GM12878 (cell line): ENCODE measurements at regions not wholly inside any gene's neighbourhood (a gene's known extent, or its start where the extent isn't known, plus 50 kb on each side); places are given as distances from the start of the nearest gene placed in this dataset.

Experiments used
- BACH1 ChIP-seq: fragments of 450-650 bp; IDR thresholded peaks from 2 replicates; pipeline ENCODE4 v1.6.1; 2017; ENCODE audit warnings: mild to moderate bottlenecking, borderline replicate concordance
- BMI1 ChIP-seq: fragments of 450-650 bp; IDR thresholded peaks from 2 replicates; pipeline ENCODE4 v1.6.1; 2016; ENCODE audit warnings: mild to moderate bottlenecking, moderate library complexity, borderline replicate concordance
- SIX5 ChIP-seq: IDR thresholded peaks from 2 replicates; pipeline ENCODE4 v1.6.1; 2011; ENCODE audit warnings: mild to moderate bottlenecking, low read depth, low read length, moderate library complexity; ENCODE audit not compliant: severe bottlenecking
- SMARCA5 ChIP-seq: fragments of 450-650 bp; IDR thresholded peaks from 2 replicates; pipeline ENCODE4 v1.6.1; 2017; ENCODE audit warnings: mild to moderate bottlenecking
- STAT1 ChIP-seq: fragments of 450-650 bp; conservative IDR thresholded peaks from 2 replicates; pipeline ENCODE4 v1.6.1; 2014; ENCODE audit warnings: antibody characterized with exemption, mild to moderate bottlenecking
- ZBTB11 ChIP-seq: fragments of 450-650 bp; formaldehyde crosslinking; IDR thresholded peaks from 2 replicates; pipeline ENCODE4 v1.5.0; 2022; ENCODE audit warnings: mild to moderate bottlenecking, missing genetic modification characterization
- ZNF24 ChIP-seq: fragments of 450-650 bp; IDR thresholded peaks from 2 replicates; pipeline ENCODE4 v1.6.1; 2017; ENCODE audit warnings: antibody characterized with exemption, mild to moderate bottlenecking
- ZNF592 ChIP-seq: fragments of 450-650 bp; IDR thresholded peaks from 2 replicates; pipeline ENCODE4 v1.6.1; 2017; ENCODE audit warnings: mild to moderate bottlenecking, moderate library complexity
- ZNF687 ChIP-seq: fragments of 450-650 bp; IDR thresholded peaks from 2 replicates; pipeline ENCODE4 v1.6.1; 2017; ENCODE audit warnings: mild to moderate bottlenecking, moderate library complexity

- TF ChIP-seq ZNF687 = no peak
- no peak for TF ChIP-seq BMI1
- TF ChIP-seq SMARCA5 = no peak
- no peak for TF ChIP-seq ZNF592
- TF ChIP-seq SIX5 = no peak
- TF ChIP-seq STAT1 = no peak
- TF ChIP-seq ZBTB11 (CRISPR knock-in tag) = no peak
- TF ChIP-seq ZNF24 = no peak
- TF ChIP-seq BACH1 = no peak
These were observed 245.8 kb downstream of the PLA2G4A start (continued) for GRCh38 chr1:187074445-187075048.
